Liver (tissue), 8 donors: ENCODE measurements at regions not wholly inside any gene's neighbourhood (a gene's known extent, or its start where the extent isn't known, plus 50 kb on each side); places are given as distances from the start of the nearest gene placed in this dataset.

ENCODE experiments used
- DNase-seq: peaks from one replicate; pipeline ENCODE4 v3.0.0-alpha.2; 2017; ENCODE audit warnings: low spot score
- H3K27ac ChIP-seq, 2 donors: one replicate each; pipeline ENCODE4 v1.7.0; 2013; ENCODE audit warnings: inconsistent platforms in 2 of 2, low read length in 2 of 2, control low read depth in 1 of 2, low read depth in 1 of 2, mild to moderate bottlenecking in 1 of 2
- H3K27me3 ChIP-seq, 4 donors: one replicate each; pipeline versions ENCODE4 v1.6.1 to v1.7.0; 2013; ENCODE audit warnings: low read length in 3 of 4, inconsistent platforms in 1 of 4, mild to moderate bottlenecking in 1 of 4, moderate library complexity in 1 of 4; ENCODE audit not compliant: control insufficient read depth in 4 of 4, insufficient read depth in 4 of 4
- H3K36me3 ChIP-seq, 4 donors: one replicate each; pipeline versions ENCODE4 v1.6.1 to v1.7.0; 2013; ENCODE audit warnings: low read length in 3 of 4, mild to moderate bottlenecking in 3 of 4, low read depth in 1 of 4, moderate library complexity in 1 of 4; ENCODE audit not compliant: control insufficient read depth in 4 of 4, insufficient read depth in 3 of 4
- H3K4me1 ChIP-seq, 4 donors: one replicate each; pipeline versions ENCODE4 v1.6.1 to v1.7.0; 2013; ENCODE audit warnings: low read length in 3 of 4, mild to moderate bottlenecking in 3 of 4, moderate library complexity in 1 of 4; ENCODE audit not compliant: control insufficient read depth in 4 of 4, insufficient read depth in 4 of 4
- H3K4me3 ChIP-seq, 3 donors: one replicate each; pipeline versions ENCODE4 v1.6.1 to v1.7.0; 2013; ENCODE audit warnings: low read length in 3 of 3, control low read depth in 1 of 3, low read depth in 1 of 3, mild to moderate bottlenecking in 1 of 3
- H3K9ac ChIP-seq, 2 donors: one replicate each; pipeline ENCODE4 v1.7.0; 2013; ENCODE audit warnings: low read length in 2 of 2, mild to moderate bottlenecking in 2 of 2, moderate library complexity in 2 of 2, control low read depth in 1 of 2, low read depth in 1 of 2
- H3K9me3 ChIP-seq, 4 donors: one replicate each; pipeline versions ENCODE4 v1.6.1 to v1.7.0; 2013; ENCODE audit warnings: low read length in 3 of 4; ENCODE audit not compliant: control insufficient read depth in 4 of 4
- CTCF ChIP-seq: fragments of 150-350 bp; IDR thresholded peaks from 2 replicates; pipeline ENCODE4 v1.5.1; 2017; ENCODE audit warnings: improper control_type of control experiment, low read depth, low read length; ENCODE audit not compliant: missing input control
- EGR1 ChIP-seq, 2 donors: IDR thresholded peaks; 2 replicates each; pipeline ENCODE4 v1.6.1; 2016 to 2018; ENCODE audit warnings: antibody characterized with exemption in 2 of 2, low read depth in 2 of 2
- FOXA1 ChIP-seq: IDR thresholded peaks from 2 replicates; pipeline ENCODE4 v1.6.1; 2016; ENCODE audit warnings: antibody characterized with exemption
- FOXA2 ChIP-seq: IDR thresholded peaks from 2 replicates; pipeline ENCODE4 v1.6.1; 2016; ENCODE audit warnings: antibody characterized with exemption
- GABPA ChIP-seq, 2 donors: IDR thresholded peaks in 1 of 2; conservative IDR thresholded peaks in 1 of 2; 2 replicates each; pipeline ENCODE4 v1.6.1; 2016; ENCODE audit warnings: antibody characterized with exemption in 2 of 2, mild to moderate bottlenecking in 1 of 2, moderate library complexity in 1 of 2
- HNF4A ChIP-seq, 2 donors: conservative IDR thresholded peaks; 2 replicates each; pipeline ENCODE4 v1.6.1; 2016; ENCODE audit warnings: antibody characterized with exemption in 2 of 2, mild to moderate bottlenecking in 2 of 2
- HNF4G ChIP-seq: IDR thresholded peaks from 2 replicates; pipeline ENCODE4 v1.6.1; 2016; ENCODE audit warnings: antibody characterized with exemption
- JUND ChIP-seq, 2 donors: IDR thresholded peaks; 2 replicates each; pipeline ENCODE4 v1.6.1; 2016; ENCODE audit warnings: antibody characterized with exemption in 2 of 2
- NR2F2 ChIP-seq: IDR thresholded peaks from 2 replicates; pipeline ENCODE4 v1.6.1; 2016; ENCODE audit warnings: antibody characterized with exemption
- RAD21 ChIP-seq, 2 donors: IDR thresholded peaks; 2 replicates each; pipeline ENCODE4 v1.6.1; 2016; ENCODE audit warnings: antibody characterized with exemption in 2 of 2, mild to moderate bottlenecking in 2 of 2
- REST ChIP-seq: IDR thresholded peaks from 2 replicates; pipeline ENCODE4 v1.6.1; 2016; ENCODE audit warnings: antibody characterized with exemption, mild to moderate bottlenecking
- RXRA ChIP-seq, 2 donors: IDR thresholded peaks; 2 replicates each; pipeline ENCODE4 v1.6.1; 2017 to 2018; ENCODE audit warnings: antibody characterized with exemption in 2 of 2, mild to moderate bottlenecking in 1 of 2
- SP1 ChIP-seq: IDR thresholded peaks from 2 replicates; pipeline ENCODE4 v1.6.1; 2018; ENCODE audit warnings: antibody characterized with exemption, mild to moderate bottlenecking
- TAF1 ChIP-seq: conservative IDR thresholded peaks from 2 replicates; pipeline ENCODE4 v1.6.1; 2016; ENCODE audit warnings: antibody characterized with exemption, mild to moderate bottlenecking
- YY1 ChIP-seq: IDR thresholded peaks from 2 replicates; pipeline ENCODE4 v1.6.1; 2016; ENCODE audit warnings: antibody characterized with exemption, mild to moderate bottlenecking
- WGBS: extraction: QIAGEN DNeasy Blood & Tissue Kit; methylation state at CpG from one replicate; pipeline ENCODE4 v1.1.7; 2013; 5-methylcytosine and 5-hydroxymethylcytosine counted together
- TF ChIP-seq, protein P1 (sequence below): IDR thresholded peaks from 2 replicates; pipeline ENCODE4 v1.6.1; 2016; ENCODE audit warnings: antibody characterized with exemption
- TF ChIP-seq, protein P2 (sequence below): IDR thresholded peaks from 2 replicates; pipeline ENCODE4 v1.6.1; 2016; ENCODE audit warnings: antibody characterized with exemption
- TF ChIP-seq, protein P3 (sequence below): IDR thresholded peaks from 2 replicates; pipeline ENCODE4 v1.6.1; 2016; ENCODE audit warnings: antibody characterized with exemption
- donor health status: healthy.
- donor health status: healthy.
- donor health status: healthy.
- donor health status: healthy.
- donor health status: healthy.

GRCh38 chr6:3643921-3644738 lies 107.4 kb downstream of the PXDC1 start:
- Histone ChIP-seq H3K4me1 (no peaks in the 10 kb centered on the region), H3K36me3 (no peaks in the 10 kb centered on the region), H3K27me3 (no peaks in the 10 kb centered on the region), H3K9ac (no peak overlapping the region), H3K9me3 (no peaks in the 10 kb centered on the region), H3K27ac (no peak overlapping the region), H3K4me3 (no peak overlapping the region)
- DNase-seq, result no peak
- WGBS, result 70% methylated on average over 10 of the region's 10 CpGs
- TF ChIP-seq, protein P1, sequence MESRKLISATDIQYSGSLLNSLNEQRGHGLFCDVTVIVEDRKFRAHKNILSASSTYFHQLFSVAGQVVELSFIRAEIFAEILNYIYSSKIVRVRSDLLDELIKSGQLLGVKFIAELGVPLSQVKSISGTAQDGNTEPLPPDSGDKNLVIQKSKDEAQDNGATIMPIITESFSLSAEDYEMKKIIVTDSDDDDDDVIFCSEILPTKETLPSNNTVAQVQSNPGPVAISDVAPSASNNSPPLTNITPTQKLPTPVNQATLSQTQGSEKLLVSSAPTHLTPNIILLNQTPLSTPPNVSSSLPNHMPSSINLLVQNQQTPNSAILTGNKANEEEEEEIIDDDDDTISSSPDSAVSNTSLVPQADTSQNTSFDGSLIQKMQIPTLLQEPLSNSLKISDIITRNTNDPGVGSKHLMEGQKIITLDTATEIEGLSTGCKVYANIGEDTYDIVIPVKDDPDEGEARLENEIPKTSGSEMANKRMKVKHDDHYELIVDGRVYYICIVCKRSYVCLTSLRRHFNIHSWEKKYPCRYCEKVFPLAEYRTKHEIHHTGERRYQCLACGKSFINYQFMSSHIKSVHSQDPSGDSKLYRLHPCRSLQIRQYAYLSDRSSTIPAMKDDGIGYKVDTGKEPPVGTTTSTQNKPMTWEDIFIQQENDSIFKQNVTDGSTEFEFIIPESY, result no peak
- no peak for TF ChIP-seq HNF4A (conservative IDR thresholded peaks at IDR 0.05)
- TF ChIP-seq YY1, result no peak
- TF ChIP-seq GABPA (IDR thresholded peaks at IDR 0.05 in 1 of 2, conservative IDR thresholded peaks at IDR 0.05 in 1 of 2), result no peak
- no peak for TF ChIP-seq SP1
- TF ChIP-seq, protein P2, sequence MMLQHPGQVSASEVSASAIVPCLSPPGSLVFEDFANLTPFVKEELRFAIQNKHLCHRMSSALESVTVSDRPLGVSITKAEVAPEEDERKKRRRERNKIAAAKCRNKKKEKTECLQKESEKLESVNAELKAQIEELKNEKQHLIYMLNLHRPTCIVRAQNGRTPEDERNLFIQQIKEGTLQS, result no peak
- no peak for TF ChIP-seq JUND (IDR thresholded peaks at IDR 0.05)

DNA sequence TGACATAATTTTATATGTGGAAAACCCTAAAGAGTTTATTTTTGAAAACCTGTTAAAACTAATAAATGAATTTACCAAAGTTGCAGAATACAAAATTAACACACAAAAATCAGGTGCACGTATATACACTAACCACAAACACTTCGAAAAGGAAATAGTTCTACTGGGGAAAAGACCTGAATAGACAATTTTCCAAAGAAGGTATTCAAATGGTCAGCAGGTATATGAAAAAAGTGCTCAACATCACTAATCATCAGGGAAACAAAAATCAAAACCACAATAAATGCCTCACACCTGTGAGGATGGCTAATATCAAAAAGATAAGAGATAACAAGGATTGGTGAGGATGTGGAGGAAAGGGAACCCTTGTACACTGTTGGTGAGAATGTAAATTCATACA lies 110.6 kb downstream of the PXDC1 start:
- no peaks in the 10 kb centered on the region for H3K36me3 ChIP-seq
- H3K4me1 ChIP-seq, result no peaks in the 10 kb centered on the region
- WGBS, result 92% methylated on average over 2 of the region's 2 CpGs
- H3K27me3 ChIP-seq, result no peaks in the 10 kb centered on the region
- H3K9ac ChIP-seq, result no peak overlapping the region
- peaks cover 0 to 4% (median 0%) of the 10 kb centered on the region in 4 donors for H3K9me3 ChIP-seq
- no peak overlapping the region for H3K4me3 ChIP-seq
- no peak overlapping the region for H3K27ac ChIP-seq
- TF ChIP-seq HNF4A (conservative IDR thresholded peaks at IDR 0.05) (no peak), NR2F2 (no peak), EGR1 (IDR thresholded peaks at IDR 0.05; ENCODE audit: low read depth in 2 of 2) (no peak), RAD21 (IDR thresholded peaks at IDR 0.05) (no peak), FOXA1 (no peak), CTCF (no peak), RXRA (IDR thresholded peaks at IDR 0.05) (no peak), FOXA2 (no peak), TAF1 (no peak), JUND (IDR thresholded peaks at IDR 0.05) (no peak), HNF4G (no peak), GABPA (IDR thresholded peaks at IDR 0.05 in 1 of 2, conservative IDR thresholded peaks at IDR 0.05 in 1 of 2) (no peak), SP1 (no peak), REST (no peak)
- TF ChIP-seq, protein P3, sequence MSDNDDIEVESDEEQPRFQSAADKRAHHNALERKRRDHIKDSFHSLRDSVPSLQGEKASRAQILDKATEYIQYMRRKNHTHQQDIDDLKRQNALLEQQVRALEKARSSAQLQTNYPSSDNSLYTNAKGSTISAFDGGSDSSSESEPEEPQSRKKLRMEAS, result no peak
- TF ChIP-seq, protein P2, result no peak
- TF ChIP-seq, protein P1, result no peak
- DNase-seq, result no peak
